HEK293 (cell line): ENCODE measurements at regions not wholly inside any gene's neighbourhood (a gene's known extent, or its start where the extent isn't known, plus 50 kb on each side); places are given as distances from the start of the nearest gene placed in this dataset.

ENCODE experiments used
- CTCF ChIA-PET: fragments of 350-600 bp; formaldehyde crosslinking; extraction: SDS; loops from one replicate; lab custom pipeline; 2021; ENCODE audit warnings: antibody characterized with exemption; lab: Yijun Ruan, JAX
- POLR2A ChIA-PET: fragments of 300-600 bp; formaldehyde crosslinking; extraction: SDS; loops from one replicate; lab custom pipeline; 2020; ENCODE audit warnings: antibody characterized with exemption, inconsistent platforms; lab: Yijun Ruan, JAX
- H3K27ac ChIP-seq: fragments of 200-500 bp; sonication (Bioruptor generic); 2 replicates; pipeline ENCODE4 v1.5.1; 2014; ENCODE audit warnings: low read depth, low read length, control low read depth, inconsistent platforms; ENCODE audit errors: extremely low read depth
- H3K36me3 ChIP-seq, 2 experiments: fragments of 200-500 bp in 1 of 2; sonication (Bioruptor generic) in 1 of 2; 1 replicate in 1 of 2; 2 replicates in 1 of 2; pipeline ENCODE4 v1.5.1; 2014 to 2017; ENCODE audit warnings: inconsistent platforms in 2 of 2, low read length in 2 of 2; ENCODE audit not compliant: control insufficient read depth in 2 of 2, insufficient read depth in 1 of 2
- H3K4me1 ChIP-seq: fragments of 200-500 bp; sonication (Bioruptor generic); 2 replicates; pipeline ENCODE4 v1.5.1; 2014; ENCODE audit warnings: mild to moderate bottlenecking, low read length, inconsistent platforms; ENCODE audit not compliant: control insufficient read depth, insufficient read depth
- H3K4me3 ChIP-seq: 2 replicates; pipeline ENCODE4 v1.5.1; 2011; ENCODE audit warnings: low read depth, mild to moderate bottlenecking, control low read depth, low read length, moderate library complexity
- H3K9me3 ChIP-seq: fragments of 200-500 bp; sonication (Bioruptor generic); 2 replicates; pipeline ENCODE4 v1.5.1; 2014; ENCODE audit warnings: low read depth, low read length, inconsistent platforms; ENCODE audit not compliant: control insufficient read depth, insufficient read depth
- AEBP2 ChIP-seq: fragments of 450-650 bp; formaldehyde crosslinking; IDR thresholded peaks from 2 replicates; pipeline ENCODE4 v1.5.1; 2016; ENCODE audit warnings: missing biosample characterization, missing genetic modification characterization, borderline replicate concordance
- ELK4 ChIP-seq: IDR thresholded peaks from 2 replicates; pipeline ENCODE4 v1.6.1; 2011; ENCODE audit warnings: mild to moderate bottlenecking, low read depth, low read length, borderline replicate concordance
- GFI1B ChIP-seq: fragments of 450-650 bp; formaldehyde crosslinking; IDR thresholded peaks from 2 replicates; pipeline ENCODE4 v1.5.1; 2016; ENCODE audit warnings: missing biosample characterization, missing genetic modification characterization
- KLF10 ChIP-seq: fragments of 450-650 bp; IDR thresholded peaks from 2 replicates; pipeline ENCODE4 v1.5.1; 2018; ENCODE audit warnings: missing biosample characterization, mild to moderate bottlenecking, missing genetic modification characterization
- KLF9 ChIP-seq: fragments of 450-650 bp; formaldehyde crosslinking; IDR thresholded peaks from 2 replicates; pipeline ENCODE4 v1.5.1; 2016; ENCODE audit warnings: missing biosample characterization, missing genetic modification characterization, low read depth
- MYNN ChIP-seq: fragments of 450-650 bp; formaldehyde crosslinking; IDR thresholded peaks from 2 replicates; pipeline ENCODE4 v1.5.1; 2016; ENCODE audit warnings: missing biosample characterization, missing genetic modification characterization, borderline replicate concordance
- PRDM2 ChIP-seq: fragments of 450-650 bp; formaldehyde crosslinking; IDR thresholded peaks from 2 replicates; pipeline ENCODE4 v1.5.1; 2016; ENCODE audit warnings: missing biosample characterization, missing genetic modification characterization, borderline replicate concordance
- RBAK ChIP-seq: fragments of 450-650 bp; formaldehyde crosslinking; IDR thresholded peaks from 2 replicates; pipeline ENCODE4 v1.5.1; 2016; ENCODE audit warnings: missing biosample characterization, missing genetic modification characterization
- ZNF10 ChIP-seq: fragments of 450-650 bp; formaldehyde crosslinking; IDR thresholded peaks from 2 replicates; pipeline ENCODE4 v1.5.1; 2017; ENCODE audit warnings: missing biosample characterization, missing genetic modification characterization
- ZNF114 ChIP-seq: fragments of 450-650 bp; formaldehyde crosslinking; IDR thresholded peaks from 2 replicates; pipeline ENCODE4 v1.5.0; 2017; ENCODE audit warnings: missing biosample characterization, missing genetic modification characterization
- ZNF146 ChIP-seq: fragments of 450-650 bp; formaldehyde crosslinking; IDR thresholded peaks from 2 replicates; pipeline ENCODE4 v1.5.1; 2016; ENCODE audit warnings: missing biosample characterization, missing genetic modification characterization
- ZNF2 ChIP-seq: fragments of 450-650 bp; formaldehyde crosslinking; IDR thresholded peaks from 2 replicates; pipeline ENCODE4 v1.5.1; 2016; ENCODE audit warnings: missing biosample characterization, missing genetic modification characterization
- ZNF202 ChIP-seq: fragments of 450-650 bp; formaldehyde crosslinking; IDR thresholded peaks from 2 replicates; pipeline ENCODE4 v1.5.1; 2016; ENCODE audit warnings: missing biosample characterization, missing genetic modification characterization, borderline replicate concordance
- ZNF221 ChIP-seq: fragments of 450-650 bp; formaldehyde crosslinking; IDR thresholded peaks from 2 replicates; pipeline ENCODE4 v1.5.1; 2017; ENCODE audit warnings: missing biosample characterization, missing genetic modification characterization, borderline replicate concordance
- ZNF24 ChIP-seq: fragments of 450-650 bp; formaldehyde crosslinking; IDR thresholded peaks from 2 replicates; pipeline ENCODE4 v1.5.1; 2016; ENCODE audit warnings: missing biosample characterization, missing genetic modification characterization
- ZNF266 ChIP-seq: fragments of 450-650 bp; formaldehyde crosslinking; IDR thresholded peaks from 2 replicates; pipeline ENCODE4 v1.5.1; 2016; ENCODE audit warnings: missing biosample characterization, missing genetic modification characterization, low read depth
- ZNF529 ChIP-seq: fragments of 450-650 bp; formaldehyde crosslinking; IDR thresholded peaks from 2 replicates; pipeline ENCODE4 v1.5.1; 2017; ENCODE audit warnings: missing genetic modification characterization, missing biosample characterization; ENCODE audit not compliant: insufficient replicate concordance
- ZNF558 ChIP-seq: fragments of 450-650 bp; formaldehyde crosslinking; IDR thresholded peaks from 2 replicates; pipeline ENCODE4 v1.5.1; 2016; ENCODE audit warnings: missing biosample characterization, missing genetic modification characterization
- ZNF571 ChIP-seq: fragments of 450-650 bp; formaldehyde crosslinking; IDR thresholded peaks from 2 replicates; pipeline ENCODE4 v1.5.0; 2017; ENCODE audit warnings: missing biosample characterization, missing genetic modification characterization
- ZNF585B ChIP-seq: fragments of 450-650 bp; formaldehyde crosslinking; IDR thresholded peaks from 2 replicates; pipeline ENCODE4 v1.5.1; 2016; ENCODE audit warnings: missing biosample characterization, missing genetic modification characterization
- ZNF610 ChIP-seq: fragments of 450-650 bp; formaldehyde crosslinking; IDR thresholded peaks from 2 replicates; pipeline ENCODE4 v1.5.1; 2016; ENCODE audit warnings: missing biosample characterization, missing genetic modification characterization, borderline replicate concordance
- ZNF776 ChIP-seq: fragments of 450-650 bp; formaldehyde crosslinking; IDR thresholded peaks from 2 replicates; pipeline ENCODE4 v1.5.0; 2017; ENCODE audit warnings: missing biosample characterization, missing genetic modification characterization, borderline replicate concordance

- TF ChIP-seq ZNF24 (tag by site-specific recombination) (no peak), ZNF585B (tag by site-specific recombination) (no peak), ZNF776 (tag by site-specific recombination) (no peak), ZNF266 (tag by site-specific recombination) (no peak), RBAK (no peak), KLF9 (tag by site-specific recombination) (no peak)
Measured at GRCh38 chr9:93824386-93825294, 130.5 kb downstream of the BARX1 start (continued).

- no peaks in the 10 kb centered on the region for H3K9me3 ChIP-seq
- POLR2A ChIA-PET: no interaction called here
- TF ChIP-seq GFI1B: no peak
- no peak for TF ChIP-seq ELK4
- TF ChIP-seq ZNF571: no peak
- no peak for TF ChIP-seq ZNF529 (tag by site-specific recombination)
- no peak for TF ChIP-seq ZNF610
- TF ChIP-seq ZNF221: no peak
- TF ChIP-seq, all 188 proteins: peak for 0
- Histone ChIP-seq H3K4me3 (no peak overlapping the region), H3K36me3 (no peaks in the 10 kb centered on the region), H3K27ac (no peak overlapping the region), H3K4me1 (no peaks in the 10 kb centered on the region)
- CTCF ChIA-PET: interaction anchor here (1.5 kb wide), 1 partner anchor 10 kb away, joined by 4 read pairs; no protein-coding TSS in a partner anchor
Measured at GRCh38 chr9:93823245-93824072, 131.7 kb downstream of the BARX1 start.

- ChIA-PET POLR2A (no interaction called here), CTCF (interaction anchor here (1.5 kb wide), 1 partner anchor 11 kb away, joined by 4 read pairs; no protein-coding TSS in a partner anchor)
- Histone ChIP-seq H3K4me1 (no peaks in the 10 kb centered on the region), H3K36me3 (no peaks in the 10 kb centered on the region), H3K4me3 (no peak overlapping the region), H3K27ac (no peak overlapping the region), H3K9me3 (no peaks in the 10 kb centered on the region)
- TF ChIP-seq ZNF146: no peak
- no peak for TF ChIP-seq ZNF10 (tag by site-specific recombination)
- no peak for TF ChIP-seq PRDM2 (tag by site-specific recombination)
- TF ChIP-seq AEBP2 (tag by site-specific recombination): no peak
- TF ChIP-seq ZNF114 (tag by site-specific recombination): no peak
- no peak for TF ChIP-seq MYNN (tag by site-specific recombination)
- TF ChIP-seq ELK4: no peak
- no peak for TF ChIP-seq KLF10 (tag by site-specific recombination)
- no peak for TF ChIP-seq ZNF202 (tag by site-specific recombination)
- no peak for TF ChIP-seq ZNF2 (tag by site-specific recombination)
- no peak for TF ChIP-seq ZNF558 (tag by site-specific recombination)
Measured at GRCh38 chr9:93822229-93822628, 132.9 kb downstream of the BARX1 start.
